GM12878 (cell line): ENCODE measurements at regions not wholly inside any gene's neighbourhood (a gene's known extent, or its start where the extent isn't known, plus 50 kb on each side); places are given as distances from the start of the nearest gene placed in this dataset.

Source experiments
- CREM ChIP-seq: IDR thresholded peaks from 2 replicates; pipeline ENCODE4 v1.6.1; 2014; ENCODE audit warnings: antibody characterized with exemption, low read depth
- EED ChIP-seq: sonication (generic); IDR thresholded peaks from 2 replicates; pipeline ENCODE4 v1.6.1; 2016; ENCODE audit warnings: antibody characterized with exemption, low read depth
- EP300 ChIP-seq, 2 experiments: fragments of 150-350 bp in 1 of 2; IDR thresholded peaks; 2 replicates each; pipeline ENCODE4 v1.6.1; 2011 to 2012; ENCODE audit warnings: low read depth in 2 of 2, low read length in 2 of 2, borderline replicate concordance in 1 of 2, improper control_type of control experiment in 1 of 2, inconsistent platforms in 1 of 2; ENCODE audit not compliant: control insufficient read depth in 1 of 2
- POLR2AphosphoS2 ChIP-seq: IDR thresholded peaks from 2 replicates; pipeline ENCODE4 v1.6.1; 2011; ENCODE audit warnings: low read depth, mild to moderate bottlenecking, low read length, improper control_type of control experiment, moderate library complexity
- TAF1 ChIP-seq: IDR thresholded peaks from 2 replicates; pipeline ENCODE4 v1.6.1; 2011; ENCODE audit warnings: mild to moderate bottlenecking, low read depth, low read length, borderline replicate concordance

DNA sequence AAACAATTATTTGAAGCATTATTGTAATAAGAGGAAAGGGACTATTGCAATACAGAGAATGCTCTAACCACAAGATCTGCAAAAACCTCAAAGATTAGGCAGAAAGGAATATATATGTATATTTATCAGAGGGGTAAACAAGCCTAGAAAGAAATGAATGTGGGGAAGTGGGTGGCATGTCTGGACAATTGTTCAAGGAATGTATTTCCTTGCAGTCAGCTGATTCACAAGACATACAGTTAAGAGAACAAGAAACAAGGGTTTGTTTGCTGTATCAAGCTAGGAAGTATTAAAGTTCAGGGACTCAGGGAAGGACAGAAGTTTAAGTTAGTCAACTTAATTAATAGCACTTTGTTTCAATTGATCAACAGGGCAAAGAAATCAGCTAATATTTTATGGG is 514.7 kb downstream of the CENPC start:
- no peak for TF ChIP-seq EP300 (IDR thresholded peaks at IDR 0.05; ENCODE audit: borderline replicate concordance in 1 of 2, control insufficient read depth in 1 of 2, low read depth in 2 of 2, low read length in 2 of 2)
- no peak for TF ChIP-seq CREM
- no peak for TF ChIP-seq EED
- no peak for TF ChIP-seq POLR2AphosphoS2
- no peak for TF ChIP-seq TAF1
